H1 (cell line): ENCODE measurements at regions not wholly inside any gene's neighbourhood (a gene's known extent, or its start where the extent isn't known, plus 50 kb on each side); places are given as distances from the start of the nearest gene placed in this dataset.

Experiments used
- CTCF ChIA-PET: fragments of 300-600 bp; sonication (Branson Sonifier 250); formaldehyde crosslinking; loops from one replicate; lab custom pipeline; 2021; ENCODE audit not compliant: partially characterized antibody; lab: Charles Lee
- POLR2A ChIA-PET: fragments of 300-600 bp; sonication (Branson Sonifier 250); formaldehyde crosslinking; loops from one replicate; lab custom pipeline; 2021; ENCODE audit warnings: inconsistent platforms; ENCODE audit not compliant: partially characterized antibody; lab: Charles Lee
- DNase-seq, 2 experiments: peaks; one replicate each; pipeline versions ENCODE4 v3.0.0 to v3.0.0-alpha.2; 2010 to 2022; ENCODE audit warnings: low spot score in 2 of 2, low read depth in 1 of 2, mixed read lengths in 1 of 2
- FAIRE-seq: peaks from 2 replicates; lab custom pipeline; 2011; peaks lifted over from hg19 to GRCh38; lab: Jason Lieb, UNC
- H2AFZ ChIP-seq: 2 replicates; pipeline ENCODE4 v1.8.1; 2012; ENCODE audit warnings: low read length, inconsistent platforms
- H2AK5ac ChIP-seq: 2 replicates; pipeline ENCODE4 v1.6.1; 2013; ENCODE audit warnings: low read depth, low read length
- H2BK120ac ChIP-seq: replicated peaks from 2 replicates; pipeline ENCODE3; 2013; ENCODE audit warnings: low read depth, low read length, inconsistent platforms
- H2BK12ac ChIP-seq: 2 replicates; pipeline ENCODE4 v1.6.1; 2013; ENCODE audit warnings: low read depth, low read length
- H2BK15ac ChIP-seq: 2 replicates; pipeline ENCODE4 v1.6.1; 2013; ENCODE audit warnings: low read length
- H2BK20ac ChIP-seq: 2 replicates; pipeline ENCODE4 v1.6.1; 2013; ENCODE audit warnings: low read length
- H2BK5ac ChIP-seq: 2 replicates; pipeline ENCODE4 v1.6.1; 2013; ENCODE audit warnings: low read depth, low read length
- H3K14ac ChIP-seq: 2 replicates; pipeline ENCODE4 v1.6.1; 2013; ENCODE audit warnings: inconsistent platforms; ENCODE audit not compliant: insufficient read length
- H3K18ac ChIP-seq: 2 replicates; pipeline ENCODE4 v1.6.1; 2013; ENCODE audit warnings: low read length; ENCODE audit errors: extremely low read depth
- H3K23ac ChIP-seq: 2 replicates; pipeline ENCODE4 v1.6.1; 2013; ENCODE audit warnings: inconsistent platforms; ENCODE audit not compliant: insufficient read length
- H3K23me2 ChIP-seq: 2 replicates; pipeline ENCODE4 v1.6.1; 2013; ENCODE audit warnings: low read depth, low read length
- H3K27ac ChIP-seq: 2 replicates; pipeline ENCODE4 v1.6.1; 2011; ENCODE audit warnings: low read depth, low read length, inconsistent platforms
- H3K27me3 ChIP-seq, 4 experiments: replicated peaks in 1 of 4; 1 replicate in 1 of 4; 2 replicates in 3 of 4; pipeline versions ENCODE4 v1.6.1 to v1.8.1; 2011 to 2013; ENCODE audit warnings: low read length in 3 of 4, mild to moderate bottlenecking in 3 of 4, inconsistent platforms in 2 of 4, mixed read lengths in 2 of 4, moderate library complexity in 1 of 4; ENCODE audit not compliant: control insufficient read depth in 3 of 4, insufficient read depth in 3 of 4; ENCODE audit errors: extremely low read depth in 1 of 4
- H3K36me3 ChIP-seq, 4 experiments: 2 replicates each; pipeline versions ENCODE4 v1.6.1 to v1.8.1; 2011 to 2013; ENCODE audit warnings: mild to moderate bottlenecking in 4 of 4, low read length in 3 of 4, moderate library complexity in 2 of 4, control low read depth in 1 of 4, inconsistent platforms in 1 of 4; ENCODE audit not compliant: insufficient read depth in 4 of 4, control insufficient read depth in 2 of 4
- H3K4ac ChIP-seq: replicated peaks from 2 replicates; pipeline ENCODE3; 2013; ENCODE audit warnings: low read length, low read depth, mixed read lengths, inconsistent platforms; ENCODE audit not compliant: insufficient read length
- H3K4me1 ChIP-seq, 4 experiments: replicated peaks in 1 of 4; 1 replicate in 1 of 4; 2 replicates in 3 of 4; pipeline versions ENCODE4 v1.6.1 to v1.8.1; 2011 to 2013; ENCODE audit warnings: low read length in 3 of 4, inconsistent platforms in 2 of 4, mixed read lengths in 1 of 4; ENCODE audit not compliant: insufficient read depth in 4 of 4, control insufficient read depth in 3 of 4
- H3K4me2 ChIP-seq, 2 experiments: 2 replicates each; pipeline versions ENCODE4 v1.6.1 to v1.8.1; 2011 to 2013; ENCODE audit warnings: low read depth in 2 of 2, low read length in 2 of 2, control low read depth in 1 of 2, inconsistent platforms in 1 of 2, mild to moderate bottlenecking in 1 of 2; ENCODE audit not compliant: insufficient read depth in 1 of 2
- H3K4me3 ChIP-seq, 4 experiments: fragments of 200-600, 300-600 bp in 1 of 4; sonication (generic), shearing (Covaris generic), sonication (Bioruptor Twin) in 1 of 4; 2 replicates each; pipeline versions ENCODE4 v1.5.1 to v1.8.1; 2011 to 2016; ENCODE audit warnings: low read length in 4 of 4, low read depth in 3 of 4, control low read depth in 2 of 4, inconsistent platforms in 2 of 4, mild to moderate bottlenecking in 2 of 4, mixed read lengths in 1 of 4, moderate library complexity in 1 of 4; ENCODE audit not compliant: insufficient read depth in 2 of 4; ENCODE audit errors: extremely low read depth in 1 of 4
- H3K56ac ChIP-seq: replicated peaks from 2 replicates; pipeline ENCODE3; 2013; ENCODE audit warnings: low read depth, mild to moderate bottlenecking, mixed read lengths, low read length, inconsistent platforms; ENCODE audit not compliant: insufficient read length
- H3K79me1 ChIP-seq: 2 replicates; pipeline ENCODE4 v1.6.1; 2013; ENCODE audit warnings: low read depth, low read length, control low read depth
- H3K79me2 ChIP-seq, 2 experiments: 2 replicates each; pipeline versions ENCODE4 v1.6.1 to v1.8.1; 2012 to 2013; ENCODE audit warnings: low read length in 2 of 2, mild to moderate bottlenecking in 2 of 2, inconsistent platforms in 1 of 2; ENCODE audit not compliant: insufficient read depth in 2 of 2, control insufficient read depth in 1 of 2
- H3K9ac ChIP-seq, 4 experiments: replicated peaks in 1 of 4; 1 replicate in 1 of 4; 2 replicates in 3 of 4; pipeline versions ENCODE4 v1.6.1 to v1.8.1; 2011 to 2013; ENCODE audit warnings: low read depth in 3 of 4, low read length in 3 of 4, control low read depth in 2 of 4, mild to moderate bottlenecking in 2 of 4, moderate library complexity in 2 of 4, inconsistent platforms in 1 of 4; ENCODE audit errors: extremely low read depth in 1 of 4
- H3K9me3 ChIP-seq, 2 experiments: 2 replicates each; pipeline versions ENCODE4 v1.6.1 to v1.8.1; 2012 to 2013; ENCODE audit warnings: mild to moderate bottlenecking in 2 of 2, moderate library complexity in 2 of 2, control low read depth in 1 of 2, inconsistent platforms in 1 of 2, low read depth in 1 of 2, low read length in 1 of 2, mixed read lengths in 1 of 2; ENCODE audit not compliant: insufficient read depth in 2 of 2
- H4K20me1 ChIP-seq, 2 experiments: replicated peaks in 1 of 2; 2 replicates each; pipeline versions ENCODE3 to v1.8.1; 2011 to 2013; ENCODE audit warnings: inconsistent platforms in 2 of 2, low read length in 2 of 2, mild to moderate bottlenecking in 1 of 2; ENCODE audit not compliant: insufficient read depth in 2 of 2, control insufficient read depth in 1 of 2
- H4K5ac ChIP-seq: 2 replicates; pipeline ENCODE4 v1.6.1; 2013; ENCODE audit warnings: low read length, low read depth, mixed read lengths, inconsistent platforms; ENCODE audit not compliant: insufficient read length
- H4K8ac ChIP-seq: 2 replicates; pipeline ENCODE4 v1.8.0; 2013; ENCODE audit warnings: mild to moderate bottlenecking, moderate library complexity, low read length, inconsistent platforms; ENCODE audit not compliant: insufficient read depth; ENCODE audit errors: extremely low read depth
- H4K91ac ChIP-seq: replicated peaks from 2 replicates; pipeline ENCODE3; 2013; ENCODE audit warnings: low read length, mixed read lengths, inconsistent platforms; ENCODE audit not compliant: insufficient read length
- GTF2F1 ChIP-seq: IDR thresholded peaks from 2 replicates; pipeline ENCODE4 v1.6.1; 2012; ENCODE audit warnings: low read depth, low read length, improper control_type of control experiment, borderline replicate concordance
- HDAC2 ChIP-seq, 2 experiments: fragments of 300-600 bp in 1 of 2; sonication (generic) in 1 of 2; IDR thresholded peaks; 2 replicates each; pipeline ENCODE4 v1.6.1; 2011 to 2012; ENCODE audit warnings: low read depth in 2 of 2, low read length in 2 of 2, mild to moderate bottlenecking in 2 of 2, moderate library complexity in 2 of 2, borderline replicate concordance in 1 of 2, inconsistent platforms in 1 of 2
- HDAC6 ChIP-seq: IDR thresholded peaks from one replicate; pipeline ENCODE4 v1.7.1; 2012; ENCODE audit warnings: low read depth, mild to moderate bottlenecking, inconsistent platforms, low read length, moderate library complexity
- KDM5A ChIP-seq: fragments of 200-600 bp; IDR thresholded peaks from 2 replicates; pipeline ENCODE4 v1.7.1; 2012; ENCODE audit warnings: mild to moderate bottlenecking, low read length, inconsistent platforms, mixed read lengths
- MAFK ChIP-seq: IDR thresholded peaks from 2 replicates; pipeline ENCODE4 v1.6.1; 2012; ENCODE audit warnings: low read depth, mild to moderate bottlenecking, improper control_type of control experiment, low read length
- RBBP5 ChIP-seq: IDR thresholded peaks from 2 replicates; pipeline ENCODE4 v1.7.1; 2012; ENCODE audit warnings: low read depth, mild to moderate bottlenecking, inconsistent platforms, low read length, moderate library complexity, borderline replicate concordance
- SIN3A ChIP-seq, 2 experiments: IDR thresholded peaks in 1 of 2; conservative IDR thresholded peaks in 1 of 2; 2 replicates each; pipeline ENCODE4 v1.6.1; 2011 to 2012; ENCODE audit warnings: low read length in 2 of 2, improper control_type of control experiment in 1 of 2, low read depth in 1 of 2, mild to moderate bottlenecking in 1 of 2
- SP1 ChIP-seq: IDR thresholded peaks from 2 replicates; pipeline ENCODE4 v1.6.1; 2011; ENCODE audit warnings: low read depth, low read length
- TAF1 ChIP-seq: IDR thresholded peaks from 2 replicates; pipeline ENCODE4 v1.6.1; 2011; ENCODE audit warnings: mild to moderate bottlenecking, low read depth, low read length
- whole genome bisulfite sequencing, 2 experiments: shearing (Covaris generic) in 1 of 2; methylation state at CpG; one replicate each; pipeline versions ENCODE4 v1.1.6 to v1.1.7; 2013 to 2015; ENCODE audit warnings: low lambda C conversion rate in 2 of 2, mixed read lengths in 2 of 2, inconsistent platforms in 1 of 2, low coverage in 1 of 2, missing lambda C conversion rate in 1 of 2; ENCODE audit not compliant: insufficient replicate concordance in 2 of 2, insufficient coverage in 1 of 2, insufficient read length in 1 of 2; ENCODE audit errors: extremely low coverage in 1 of 2, missing lambda C conversion rate in 1 of 2; 5-methylcytosine and 5-hydroxymethylcytosine counted together
- TF ChIP-seq, protein P1 (sequence below): IDR thresholded peaks from 2 replicates; pipeline ENCODE4 v1.6.1; 2012; ENCODE audit warnings: inconsistent platforms
- TF ChIP-seq, protein P2 (sequence below), 3 experiments: IDR thresholded peaks; 1 replicate in 2 of 3; 2 replicates in 1 of 3; pipeline versions ENCODE4 v1.5.1 to v1.6.1; 2011; ENCODE audit warnings: low read length in 3 of 3, mild to moderate bottlenecking in 3 of 3, inconsistent platforms in 2 of 3, low read depth in 1 of 3, moderate library complexity in 1 of 3; ENCODE audit not compliant: insufficient read depth in 1 of 3; ENCODE audit errors: control extremely low read depth in 1 of 3

DNA sequence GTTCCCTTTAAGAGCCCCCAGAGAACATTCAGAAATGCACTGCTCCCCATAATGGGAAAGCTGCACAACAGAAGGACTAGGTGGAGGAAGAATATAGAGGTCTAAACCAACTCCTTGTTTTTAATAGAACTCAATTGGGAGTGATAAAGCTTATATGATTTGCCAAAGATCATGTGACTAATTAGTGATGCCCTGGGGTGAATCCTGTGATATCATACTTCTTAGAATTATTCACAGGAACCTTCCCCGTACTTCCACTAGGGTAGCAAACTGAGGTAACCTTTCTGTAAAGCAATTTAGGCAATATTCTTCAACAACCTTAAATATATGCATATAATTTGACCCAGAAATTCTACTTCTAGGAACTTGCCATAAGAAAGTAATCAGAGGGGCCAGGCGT is 84.4 kb downstream of the TFAP2A start:
- Histone ChIP-seq H2BK5ac (no peak overlapping the region), H3K23me2 (no peaks in the 10 kb centered on the region), H2BK15ac (no peak overlapping the region), H3K4me2 (no peak overlapping the region), H2AFZ (no peak overlapping the region), H2BK120ac (no peak overlapping the region), H4K8ac (no peak overlapping the region), H3K9me3 (no peaks in the 10 kb centered on the region), H3K27me3 (no peaks in the 10 kb centered on the region), H2BK20ac (no peak overlapping the region), H3K23ac (no peak overlapping the region), H3K27ac (no peak overlapping the region), H3K79me2 (no peaks in the 10 kb centered on the region), H3K4ac (no peak overlapping the region), H3K4me1 (no peaks in the 10 kb centered on the region), H3K4me3 (no peak overlapping the region), H3K14ac (no peak overlapping the region), H4K5ac (no peak overlapping the region), H2BK12ac (no peak overlapping the region), H3K36me3 (no peaks in the 10 kb centered on the region), H3K56ac (no peak overlapping the region), H4K91ac (no peak overlapping the region), H3K79me1 (no peaks in the 10 kb centered on the region), H4K20me1 (no peaks in the 10 kb centered on the region), H2AK5ac (no peak overlapping the region), H3K18ac (no peak overlapping the region), H3K9ac (no peak overlapping the region)
- 88% methylated on average over 2 of the region's 2 CpGs; no CpG with 5 or more reads in 1 of the 2 experiments for WGBS, 2 experiments
- ChIA-PET POLR2A (no interaction called here), CTCF (interaction anchor here (0.6 kb wide), 1 partner anchor 12 kb away, joined by 3 read pairs; no protein-coding TSS in a partner anchor)
- FAIRE-seq (no peak), DNase-seq (no peak)
- TF ChIP-seq RBBP5: no peak
- TF ChIP-seq TAF1: no peak
- TF ChIP-seq, protein P1, sequence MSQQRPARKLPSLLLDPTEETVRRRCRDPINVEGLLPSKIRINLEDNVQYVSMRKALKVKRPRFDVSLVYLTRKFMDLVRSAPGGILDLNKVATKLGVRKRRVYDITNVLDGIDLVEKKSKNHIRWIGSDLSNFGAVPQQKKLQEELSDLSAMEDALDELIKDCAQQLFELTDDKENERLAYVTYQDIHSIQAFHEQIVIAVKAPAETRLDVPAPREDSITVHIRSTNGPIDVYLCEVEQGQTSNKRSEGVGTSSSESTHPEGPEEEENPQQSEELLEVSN: no peak
- TF ChIP-seq MAFK: no peak
- no peak for TF ChIP-seq HDAC6
- TF ChIP-seq, protein P2, sequence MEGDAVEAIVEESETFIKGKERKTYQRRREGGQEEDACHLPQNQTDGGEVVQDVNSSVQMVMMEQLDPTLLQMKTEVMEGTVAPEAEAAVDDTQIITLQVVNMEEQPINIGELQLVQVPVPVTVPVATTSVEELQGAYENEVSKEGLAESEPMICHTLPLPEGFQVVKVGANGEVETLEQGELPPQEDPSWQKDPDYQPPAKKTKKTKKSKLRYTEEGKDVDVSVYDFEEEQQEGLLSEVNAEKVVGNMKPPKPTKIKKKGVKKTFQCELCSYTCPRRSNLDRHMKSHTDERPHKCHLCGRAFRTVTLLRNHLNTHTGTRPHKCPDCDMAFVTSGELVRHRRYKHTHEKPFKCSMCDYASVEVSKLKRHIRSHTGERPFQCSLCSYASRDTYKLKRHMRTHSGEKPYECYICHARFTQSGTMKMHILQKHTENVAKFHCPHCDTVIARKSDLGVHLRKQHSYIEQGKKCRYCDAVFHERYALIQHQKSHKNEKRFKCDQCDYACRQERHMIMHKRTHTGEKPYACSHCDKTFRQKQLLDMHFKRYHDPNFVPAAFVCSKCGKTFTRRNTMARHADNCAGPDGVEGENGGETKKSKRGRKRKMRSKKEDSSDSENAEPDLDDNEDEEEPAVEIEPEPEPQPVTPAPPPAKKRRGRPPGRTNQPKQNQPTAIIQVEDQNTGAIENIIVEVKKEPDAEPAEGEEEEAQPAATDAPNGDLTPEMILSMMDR (IDR thresholded peaks at IDR 0.05; ENCODE audit: control extremely low read depth in 1 of 3, insufficient read depth in 1 of 3, low read depth in 1 of 3, low read length in 3 of 3): no peak
- no peak for TF ChIP-seq SP1
- no peak for TF ChIP-seq HDAC2 (IDR thresholded peaks at IDR 0.05; ENCODE audit: borderline replicate concordance in 1 of 2, low read depth in 2 of 2, low read length in 2 of 2)
- TF ChIP-seq SIN3A (conservative IDR thresholded peaks at IDR 0.05 in 1 of 2, IDR thresholded peaks at IDR 0.05 in 1 of 2; ENCODE audit: low read depth in 1 of 2, low read length in 2 of 2): no peak
- TF ChIP-seq GTF2F1: no peak
- no peak for TF ChIP-seq KDM5A
